SU-DHL-6 (cell line): ENCODE measurements at regions not wholly inside any gene's neighbourhood (a gene's known extent, or its start where the extent isn't known, plus 50 kb on each side); places are given as distances from the start of the nearest gene placed in this dataset.

Experiments used
- H2AFZ ChIP-seq: fragments of 200-600 bp; sonication (generic); 2 replicates; pipeline ENCODE4 v1.6.1; 2014; ENCODE audit warnings: low read depth, mild to moderate bottlenecking, moderate library complexity, mixed read lengths, antibody characterized with exemption, low read length; ENCODE audit not compliant: severe bottlenecking
- H3F3A ChIP-seq: fragments of 200-600 bp; shearing (Covaris generic); 2 replicates; pipeline ENCODE4 v1.6.0; 2016; ENCODE audit warnings: antibody characterized with exemption, mild to moderate bottlenecking; ENCODE audit not compliant: insufficient read depth
- H3K27ac ChIP-seq: fragments of 200-600 bp; sonication (generic); 2 replicates; pipeline ENCODE4 v1.5.1; 2016; ENCODE audit warnings: low read depth, mild to moderate bottlenecking, low read length, moderate library complexity, mixed read lengths
- H3K27me3 ChIP-seq: fragments of 200-600 bp; sonication (generic), shearing (Covaris generic); 2 replicates; pipeline ENCODE4 v1.6.0; 2014; ENCODE audit warnings: mild to moderate bottlenecking, low read length
- H3K36me3 ChIP-seq: fragments of 200-600 bp; sonication (generic); 2 replicates; pipeline ENCODE4 v1.6.1; 2014; ENCODE audit warnings: mild to moderate bottlenecking, low read length, mixed read lengths
- H3K4me2 ChIP-seq: fragments of 300-600, 200-600 bp; shearing (Covaris generic), sonication (generic); 2 replicates; pipeline ENCODE4 v1.6.0; 2014; ENCODE audit warnings: low read length, low read depth, mild to moderate bottlenecking; ENCODE audit not compliant: poor library complexity, severe bottlenecking
- H3K4me3 ChIP-seq: fragments of 200-600 bp; sonication (generic); 2 replicates; pipeline ENCODE4 v1.5.1; 2014; ENCODE audit warnings: antibody characterized with exemption, low read length, mild to moderate bottlenecking, mixed read lengths; ENCODE audit not compliant: insufficient read depth, poor library complexity, severe bottlenecking
- H3K79me2 ChIP-seq: fragments of 200-600 bp; sonication (generic); 2 replicates; pipeline ENCODE4 v1.6.1; 2014; ENCODE audit warnings: mild to moderate bottlenecking, low read length, moderate library complexity; ENCODE audit not compliant: insufficient read depth
- H3K9ac ChIP-seq: fragments of 200-600 bp; sonication (generic); 2 replicates; pipeline ENCODE4 v1.7.0; 2014; ENCODE audit warnings: mild to moderate bottlenecking, low read length
- H3K9me2 ChIP-seq: fragments of 200-600 bp; sonication (generic); replicated peaks from 2 replicates; pipeline ENCODE4 v1.6.1; 2014; ENCODE audit warnings: low read length; ENCODE audit not compliant: insufficient read depth
- H3K9me3 ChIP-seq: fragments of 200-600 bp; sonication (generic); 2 replicates; pipeline ENCODE4 v1.6.1; 2014; ENCODE audit warnings: low read length, mixed read lengths; ENCODE audit not compliant: insufficient read depth
- H4K20me1 ChIP-seq: fragments of 200-600 bp; sonication (generic); 2 replicates; pipeline ENCODE4 v1.6.1; 2014; ENCODE audit warnings: low read depth, mild to moderate bottlenecking, antibody characterized with exemption, low read length, moderate library complexity, mixed read lengths
- EZH2phosphoT487 ChIP-seq: fragments of 200-600 bp; sonication (generic), shearing (Covaris generic); conservative IDR thresholded peaks from 2 replicates; pipeline ENCODE4 v1.6.1; 2018; ENCODE audit warnings: mild to moderate bottlenecking, antibody characterized with exemption, low read length, moderate library complexity, mixed read lengths
- TF ChIP-seq, protein P1 (sequence below): fragments of 200-600 bp; sonication (generic); IDR thresholded peaks from one replicate; pipeline ENCODE4 v1.5.1; 2017; ENCODE audit warnings: antibody characterized with exemption, mild to moderate bottlenecking, low read length, moderate library complexity; ENCODE audit not compliant: insufficient read depth, poor library complexity, severe bottlenecking

DNA sequence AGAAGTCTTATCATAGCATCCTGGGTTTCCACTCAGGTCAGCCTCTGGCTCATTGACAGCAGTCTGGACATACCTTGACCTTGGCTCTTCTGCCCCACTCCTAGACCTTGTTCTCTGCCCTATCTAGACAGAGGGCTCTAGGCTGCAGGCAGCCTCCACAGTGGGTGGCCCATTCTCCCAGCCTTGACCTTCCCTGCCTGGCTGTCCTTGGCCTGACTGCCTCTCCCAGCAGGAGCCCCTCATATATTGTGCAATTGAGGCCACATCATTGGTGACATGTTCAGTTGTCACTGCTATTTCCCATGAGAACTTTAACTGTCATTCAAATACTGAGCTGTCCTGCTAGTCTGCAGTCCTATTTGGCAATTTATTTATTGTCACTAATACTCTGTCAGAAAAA, 503.4 kb downstream of the PLXNA4 start:
- Histone ChIP-seq H3K79me2 (no peaks in the 10 kb centered on the region), H3K9ac (no peak overlapping the region), H3F3A (no peaks in the 10 kb centered on the region), H2AFZ (no peak overlapping the region), H3K9me3 (no peaks in the 10 kb centered on the region), H3K4me3 (no peak overlapping the region), H4K20me1 (no peaks in the 10 kb centered on the region), H3K27ac (no peak overlapping the region), H3K36me3 (no peaks in the 10 kb centered on the region), H3K9me2 (no peaks in the 10 kb centered on the region), H3K27me3 (no peaks in the 10 kb centered on the region), H3K4me2 (no peak overlapping the region)
- no peak for TF ChIP-seq EZH2phosphoT487
- TF ChIP-seq, protein P1, sequence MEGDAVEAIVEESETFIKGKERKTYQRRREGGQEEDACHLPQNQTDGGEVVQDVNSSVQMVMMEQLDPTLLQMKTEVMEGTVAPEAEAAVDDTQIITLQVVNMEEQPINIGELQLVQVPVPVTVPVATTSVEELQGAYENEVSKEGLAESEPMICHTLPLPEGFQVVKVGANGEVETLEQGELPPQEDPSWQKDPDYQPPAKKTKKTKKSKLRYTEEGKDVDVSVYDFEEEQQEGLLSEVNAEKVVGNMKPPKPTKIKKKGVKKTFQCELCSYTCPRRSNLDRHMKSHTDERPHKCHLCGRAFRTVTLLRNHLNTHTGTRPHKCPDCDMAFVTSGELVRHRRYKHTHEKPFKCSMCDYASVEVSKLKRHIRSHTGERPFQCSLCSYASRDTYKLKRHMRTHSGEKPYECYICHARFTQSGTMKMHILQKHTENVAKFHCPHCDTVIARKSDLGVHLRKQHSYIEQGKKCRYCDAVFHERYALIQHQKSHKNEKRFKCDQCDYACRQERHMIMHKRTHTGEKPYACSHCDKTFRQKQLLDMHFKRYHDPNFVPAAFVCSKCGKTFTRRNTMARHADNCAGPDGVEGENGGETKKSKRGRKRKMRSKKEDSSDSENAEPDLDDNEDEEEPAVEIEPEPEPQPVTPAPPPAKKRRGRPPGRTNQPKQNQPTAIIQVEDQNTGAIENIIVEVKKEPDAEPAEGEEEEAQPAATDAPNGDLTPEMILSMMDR = no peak

DNA sequence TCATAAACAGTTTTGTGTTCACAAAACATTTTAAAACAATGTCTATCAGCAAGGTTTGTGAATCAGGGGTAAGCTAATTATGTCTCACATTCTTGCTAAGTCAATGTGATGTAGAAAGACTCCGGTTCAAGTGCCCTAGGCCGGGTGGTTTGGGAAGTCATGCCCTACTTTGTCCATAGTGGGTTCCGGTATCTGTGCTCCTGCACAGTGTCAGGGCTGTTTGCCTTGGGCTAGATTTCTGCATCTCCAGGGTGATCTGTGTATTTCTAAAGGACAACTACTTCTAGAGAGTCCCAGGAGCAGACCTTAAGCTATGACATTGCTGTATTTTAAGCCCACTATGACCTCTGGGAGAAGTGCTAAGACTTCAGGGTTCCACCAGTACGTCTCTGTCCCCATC, 504.1 kb downstream of the PLXNA4 start:
- Histone ChIP-seq H3K27me3 (no peaks in the 10 kb centered on the region), H4K20me1 (no peaks in the 10 kb centered on the region), H3K9me2 (no peaks in the 10 kb centered on the region), H3K27ac (no peak overlapping the region), H3K79me2 (no peaks in the 10 kb centered on the region), H2AFZ (no peak overlapping the region), H3K9me3 (no peaks in the 10 kb centered on the region), H3F3A (no peaks in the 10 kb centered on the region), H3K36me3 (no peaks in the 10 kb centered on the region), H3K4me2 (no peak overlapping the region), H3K4me3 (no peak overlapping the region), H3K9ac (no peak overlapping the region)
- no peak for TF ChIP-seq EZH2phosphoT487
- TF ChIP-seq, protein P1 = no peak

DNA sequence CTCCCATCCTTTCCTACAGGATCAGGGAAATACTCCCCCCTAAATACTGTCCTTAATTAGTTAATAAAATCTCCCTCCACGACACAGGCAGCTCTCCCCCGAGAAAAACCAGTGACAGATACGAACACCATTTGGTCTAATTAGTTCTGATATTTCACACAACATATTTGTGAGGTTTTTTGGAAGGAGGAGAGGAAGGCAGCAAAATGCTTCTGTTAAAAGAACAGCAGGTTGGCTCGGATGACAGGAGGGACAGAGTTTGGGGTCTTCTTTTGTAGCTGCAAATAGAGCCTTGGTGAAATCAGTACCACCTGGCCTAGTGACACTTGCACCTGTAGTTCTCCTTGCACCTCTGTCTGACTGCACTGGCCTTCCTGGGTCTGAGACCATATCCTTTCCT, 507.0 kb downstream of the PLXNA4 start:
- Histone ChIP-seq H3K4me2 (no peak overlapping the region), H3K4me3 (no peak overlapping the region), H3K9me2 (no peaks in the 10 kb centered on the region), H3K79me2 (no peaks in the 10 kb centered on the region), H3K9ac (no peak overlapping the region), H3K27ac (no peak overlapping the region), H2AFZ (no peak overlapping the region), H4K20me1 (no peaks in the 10 kb centered on the region), H3K9me3 (no peaks in the 10 kb centered on the region), H3K36me3 (no peaks in the 10 kb centered on the region), H3K27me3 (no peaks in the 10 kb centered on the region), H3F3A (no peaks in the 10 kb centered on the region)
- TF ChIP-seq, protein P1 = no peak
- TF ChIP-seq EZH2phosphoT487 = no peak
